Smooth muscle cell (in vitro differentiated cells): ENCODE measurements at regions not wholly inside any gene's neighbourhood (a gene's known extent, or its start where the extent isn't known, plus 50 kb on each side); places are given as distances from the start of the nearest gene placed in this dataset.
"Not testable (repeated sequence)": the region's sequence is repeated elsewhere in the genome, so short reads cannot be mapped to it uniquely, and the experiment has no call there.

Experiments used
- DNase-seq: peaks from one replicate; lab custom pipeline; 2025; ENCODE audit not compliant: unreplicated experiment; lab: John Stamatoyannopoulos, UW
- H2AFZ ChIP-seq: fragments of 200-600 bp; sonication (generic); 2 replicates; pipeline ENCODE4 v1.6.0; 2016; ENCODE audit warnings: antibody characterized with exemption, low read depth, mild to moderate bottlenecking
- H3F3A ChIP-seq: fragments of 200-600 bp; sonication (generic); 2 replicates; pipeline ENCODE4 v1.6.0; 2017; ENCODE audit warnings: antibody characterized with exemption, low read depth
- H3K27ac ChIP-seq: fragments of 200-600 bp; sonication (generic); 2 replicates; pipeline ENCODE4 v1.5.1; 2016; ENCODE audit warnings: low read depth, mild to moderate bottlenecking
- H3K27me3 ChIP-seq: fragments of 200-600 bp; sonication (generic); 2 replicates; pipeline ENCODE4 v1.6.1; 2016; ENCODE audit warnings: low read depth, mild to moderate bottlenecking
- H3K36me3 ChIP-seq: fragments of 200-600 bp; sonication (generic); 2 replicates; pipeline ENCODE4 v1.5.1; 2016; ENCODE audit warnings: low read depth
- H3K4me1 ChIP-seq: fragments of 200-600 bp; sonication (generic); 2 replicates; pipeline ENCODE4 v1.5.1; 2016; ENCODE audit warnings: low read depth
- H3K4me2 ChIP-seq: fragments of 200-600 bp; sonication (generic); 2 replicates; pipeline ENCODE4 v1.6.0; 2016; ENCODE audit warnings: mild to moderate bottlenecking
- H3K4me3 ChIP-seq: fragments of 200-600 bp; sonication (generic); 2 replicates; pipeline ENCODE4 v1.5.1; 2016; ENCODE audit warnings: mild to moderate bottlenecking
- H3K79me2 ChIP-seq: fragments of 200-600 bp; sonication (generic); 2 replicates; pipeline ENCODE4 v1.6.0; 2016; ENCODE audit warnings: low read depth, mild to moderate bottlenecking
- H3K9ac ChIP-seq: fragments of 200-600 bp; sonication (generic); 2 replicates; pipeline ENCODE4 v1.6.0; 2016; ENCODE audit warnings: low read depth
- H3K9me3 ChIP-seq: fragments of 200-600 bp; sonication (generic); replicated peaks from 2 replicates; pipeline ENCODE4 v1.5.1; 2016; ENCODE audit warnings: low read depth
- H4K20me1 ChIP-seq: fragments of 200-600 bp; sonication (generic); 2 replicates; pipeline ENCODE4 v1.6.0; 2016; ENCODE audit warnings: low read depth
- CTCF ChIP-seq: fragments of 200-600 bp; sonication (generic); IDR thresholded peaks from 2 replicates; pipeline ENCODE4 v1.5.1; 2017; ENCODE audit warnings: borderline replicate concordance, mild to moderate bottlenecking, antibody characterized with exemption; ENCODE audit not compliant: insufficient read depth, poor library complexity, severe bottlenecking
- WGBS: methylation state at CpG from one replicate; pipeline ENCODE4 v1.1.7; 2016; ENCODE audit warnings: low lambda C conversion rate; 5-methylcytosine and 5-hydroxymethylcytosine counted together

- H3K27ac ChIP-seq = no peak overlapping the region
- DNase-seq = no peak
- no peaks in the 10 kb centered on the region for H3K9me3 ChIP-seq
- no peaks in the 10 kb centered on the region for H3K79me2 ChIP-seq
- H3K36me3 ChIP-seq = no peaks in the 10 kb centered on the region
- peaks cover 18% of the 10 kb centered on the region for H3K4me1 ChIP-seq
- WGBS = 86% methylated on average over 3 of the region's 3 CpGs
- no peaks in the 10 kb centered on the region for H3K27me3 ChIP-seq
- H4K20me1 ChIP-seq = no peaks in the 10 kb centered on the region
- H3K4me2 ChIP-seq = no peak overlapping the region
- peaks cover 19% of the 10 kb centered on the region for H3F3A ChIP-seq
- no peak overlapping the region for H3K9ac ChIP-seq
- no peak overlapping the region for H3K4me3 ChIP-seq
- no peak overlapping the region for H2AFZ ChIP-seq
- no peak for TF ChIP-seq CTCF
These were observed 57.8 kb upstream of the FIBIN start for GRCh38 chr11:26936109-26936508.

- peaks cover 9% of the 10 kb centered on the region for H3F3A ChIP-seq
- H3K9ac ChIP-seq = no peak overlapping the region
- no peaks in the 10 kb centered on the region for H3K36me3 ChIP-seq
- H3K27ac ChIP-seq = peak overlapping the region; percentile 36
- H3K79me2 ChIP-seq = no peaks in the 10 kb centered on the region
- H4K20me1 ChIP-seq = no peaks in the 10 kb centered on the region
- peak overlapping the region; percentile 32 for H2AFZ ChIP-seq
- H3K4me1 ChIP-seq = peaks cover 12% of the 10 kb centered on the region
- H3K27me3 ChIP-seq = no peaks in the 10 kb centered on the region
- no peak overlapping the region for H3K4me3 ChIP-seq
- no peak for DNase-seq
- H3K4me2 ChIP-seq = peak overlapping the region; percentile 13
- H3K9me3 ChIP-seq = no peaks in the 10 kb centered on the region
- no peak for TF ChIP-seq CTCF
These were observed 56.5 kb upstream of the FIBIN start for GRCh38 chr11:26937386-26937785.

GRCh38 chr11:26940501-26940900 is 53.4 kb upstream of the FIBIN start:
- H3K36me3 ChIP-seq, H2AFZ ChIP-seq, H3K9me3 ChIP-seq, DNase-seq, H3K27ac ChIP-seq, H3K9ac ChIP-seq, H4K20me1 ChIP-seq, H3K4me2 ChIP-seq, H3K27me3 ChIP-seq, H3K4me3 ChIP-seq, H3K79me2 ChIP-seq: not testable (repeated sequence)
- peaks cover 15% of the 10 kb centered on the region for H3F3A ChIP-seq
- 82% methylated on average over 2 of the region's 2 CpGs for WGBS
- H3K4me1 ChIP-seq = peaks cover 12% of the 10 kb centered on the region

GRCh38 chr11:26942356-26942755 is 51.6 kb upstream of the FIBIN start:
- Histone ChIP-seq H2AFZ (no peak overlapping the region), H3K4me2 (no peak overlapping the region), H4K20me1 (no peaks in the 10 kb centered on the region), H3K9ac (no peak overlapping the region), H3K79me2 (no peaks in the 10 kb centered on the region), H3K36me3 (no peaks in the 10 kb centered on the region), H3K9me3 (no peaks in the 10 kb centered on the region), H3K27me3 (no peaks in the 10 kb centered on the region), H3K27ac (no peak overlapping the region), H3K4me1 (peaks cover 15% of the 10 kb centered on the region), H3F3A (peaks cover 28% of the 10 kb centered on the region), H3K4me3 (no peak overlapping the region)
- TF ChIP-seq CTCF = no peak
- DNase-seq = no peak
- WGBS = 98% methylated on average over 3 of the region's 3 CpGs
